IPS-15b (cell line): ENCODE measurements at regions not wholly inside any gene's neighbourhood (a gene's known extent, or its start where the extent isn't known, plus 50 kb on each side); places are given as distances from the start of the nearest gene placed in this dataset.

Experiments used
- H3K27me3 ChIP-seq: one replicate; pipeline ENCODE4 v1.6.1; 2013; ENCODE audit warnings: low read length; ENCODE audit not compliant: control insufficient read depth, insufficient read depth
- H3K36me3 ChIP-seq: one replicate; pipeline ENCODE4 v1.6.1; 2013; ENCODE audit warnings: low read length; ENCODE audit not compliant: control insufficient read depth, insufficient read depth
- H3K4me1 ChIP-seq: one replicate; pipeline ENCODE4 v1.6.1; 2013; ENCODE audit warnings: mild to moderate bottlenecking, low read length; ENCODE audit not compliant: control insufficient read depth, insufficient read depth
- H3K4me3 ChIP-seq: one replicate; pipeline ENCODE4 v1.5.1; 2013; ENCODE audit warnings: low read depth, low read length
- H3K9ac ChIP-seq: one replicate; pipeline ENCODE4 v1.6.1; 2013; ENCODE audit warnings: low read depth, mild to moderate bottlenecking, low read length
- H3K9me3 ChIP-seq: one replicate; pipeline ENCODE4 v1.6.1; 2013; ENCODE audit warnings: mild to moderate bottlenecking, low read length; ENCODE audit not compliant: control insufficient read depth, insufficient read depth

DNA sequence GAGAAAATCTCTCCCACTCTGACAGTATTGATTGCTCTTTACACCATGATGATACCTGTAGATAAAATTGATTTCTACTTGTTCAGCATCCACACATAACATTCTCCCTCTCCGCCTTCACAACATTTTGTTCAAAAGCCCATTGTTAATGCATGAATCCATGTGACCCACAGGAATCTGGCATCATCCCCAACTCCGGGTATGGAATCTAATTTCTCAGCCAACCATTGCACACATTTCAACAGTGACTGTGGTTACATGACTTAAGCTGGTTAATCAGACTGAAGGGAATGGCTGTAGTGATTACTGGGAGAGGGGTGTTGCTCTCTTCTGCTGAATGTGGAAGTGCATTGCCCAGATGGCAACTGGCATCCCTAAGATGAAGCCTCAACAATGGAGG is 161.4 kb upstream of the C16orf82 start:
- H3K36me3 ChIP-seq, result no peaks in the 10 kb centered on the region
- H3K9me3 ChIP-seq, result no peaks in the 10 kb centered on the region
- H3K27me3 ChIP-seq, result no peaks in the 10 kb centered on the region
- no peak overlapping the region for H3K4me3 ChIP-seq
- no peaks in the 10 kb centered on the region for H3K4me1 ChIP-seq
- H3K9ac ChIP-seq, result no peak overlapping the region

- H3K36me3 ChIP-seq, result no peaks in the 10 kb centered on the region
- H3K4me1 ChIP-seq, result no peaks in the 10 kb centered on the region
- H3K4me3 ChIP-seq, result no peak overlapping the region
- no peak overlapping the region for H3K9ac ChIP-seq
- no peaks in the 10 kb centered on the region for H3K9me3 ChIP-seq
- H3K27me3 ChIP-seq, result no peaks in the 10 kb centered on the region
These were observed 157.1 kb upstream of the C16orf82 start for GRCh38 chr16:26909623-26910022.

DNA sequence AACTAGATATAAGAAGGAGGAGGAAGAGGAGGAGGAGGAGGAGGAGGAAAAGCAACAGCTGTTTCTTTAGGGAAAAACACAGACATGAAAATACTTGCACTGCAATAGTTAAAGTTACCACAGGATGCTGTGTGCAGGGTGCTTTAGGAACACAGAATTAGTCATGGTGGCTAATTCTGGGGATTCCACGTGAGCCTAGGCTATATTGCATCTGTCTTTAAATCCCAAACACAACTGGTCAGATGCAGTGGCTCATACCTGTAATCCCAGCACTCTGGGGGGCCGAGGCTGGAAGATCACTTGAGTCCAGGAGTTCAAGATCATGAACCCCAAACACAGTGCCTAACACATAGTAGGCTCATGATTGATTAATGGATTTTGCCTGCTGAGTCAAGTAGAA is 155.3 kb upstream of the C16orf82 start:
- no peaks in the 10 kb centered on the region for H3K4me1 ChIP-seq
- H3K9ac ChIP-seq, result no peak overlapping the region
- no peaks in the 10 kb centered on the region for H3K27me3 ChIP-seq
- no peak overlapping the region for H3K4me3 ChIP-seq
- no peaks in the 10 kb centered on the region for H3K36me3 ChIP-seq
- H3K9me3 ChIP-seq, result no peaks in the 10 kb centered on the region

DNA sequence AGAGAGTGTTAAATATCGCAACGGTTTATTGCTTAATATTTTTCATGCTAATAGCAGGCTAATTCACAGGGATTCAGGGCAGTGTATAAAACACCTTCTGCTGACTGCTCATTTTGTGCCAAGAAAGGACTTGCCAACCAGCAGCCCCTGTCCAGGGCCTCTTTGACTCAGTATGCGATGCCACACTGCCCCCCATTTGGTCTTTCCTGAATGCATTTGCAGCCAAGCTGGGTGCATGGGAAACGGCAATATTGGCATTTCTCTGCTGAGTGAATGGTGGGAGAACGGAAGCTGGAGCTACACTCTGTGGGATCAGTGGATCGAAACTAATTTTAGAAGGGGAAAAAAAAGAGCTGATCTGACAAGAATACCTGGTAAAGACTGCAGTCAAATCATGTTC is 152.9 kb upstream of the C16orf82 start:
- H3K9ac ChIP-seq, result no peak overlapping the region
- no peaks in the 10 kb centered on the region for H3K27me3 ChIP-seq
- no peaks in the 10 kb centered on the region for H3K9me3 ChIP-seq
- H3K36me3 ChIP-seq, result no peaks in the 10 kb centered on the region
- H3K4me3 ChIP-seq, result no peak overlapping the region
- H3K4me1 ChIP-seq, result no peaks in the 10 kb centered on the region

DNA sequence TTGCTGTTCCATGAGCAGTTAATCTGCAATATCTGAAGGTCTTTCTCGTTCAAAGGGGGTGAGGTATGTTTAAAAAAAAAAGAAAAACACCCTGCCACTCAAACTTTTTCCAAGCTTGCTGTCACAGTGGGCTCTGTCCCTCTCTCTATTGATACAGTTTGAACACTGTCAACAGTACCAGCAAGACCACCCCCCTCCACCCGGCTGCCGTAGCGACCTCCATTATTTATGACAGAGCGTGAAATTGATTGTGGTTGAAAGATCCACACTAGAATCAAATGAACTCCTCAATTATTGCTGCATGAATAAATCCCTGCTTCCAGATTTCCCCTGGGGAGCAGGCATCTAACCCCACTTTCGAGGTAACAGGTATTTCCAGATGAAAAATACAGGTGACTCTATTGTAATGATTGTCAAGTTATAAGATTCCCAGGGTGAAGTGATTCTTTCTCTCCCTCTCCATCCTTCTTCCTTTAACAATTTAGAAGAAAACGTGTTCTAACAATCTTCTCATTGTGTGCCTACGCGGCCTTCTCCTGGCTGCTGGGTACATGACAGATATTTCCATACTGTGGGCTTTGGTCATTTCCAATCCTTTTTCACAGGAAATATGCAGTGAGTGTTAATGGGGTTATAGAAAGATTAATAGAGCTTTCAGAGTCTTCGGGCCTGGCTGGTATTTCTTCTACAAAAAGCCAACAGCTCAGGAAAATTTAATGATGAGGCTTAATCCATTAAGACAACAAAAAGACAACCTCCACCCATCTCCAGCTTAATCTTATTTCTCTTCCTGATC is 135.7 kb upstream of the C16orf82 start:
- Histone ChIP-seq H3K4me3 (no peak overlapping the region), H3K4me1 (no peaks in the 10 kb centered on the region), H3K9me3 (no peaks in the 10 kb centered on the region), H3K27me3 (no peaks in the 10 kb centered on the region), H3K9ac (no peak overlapping the region), H3K36me3 (no peaks in the 10 kb centered on the region)

GRCh38 chr16:26950636-26951035 is 116.1 kb upstream of the C16orf82 start:
- Histone ChIP-seq H3K9me3 (no peaks in the 10 kb centered on the region), H3K36me3 (no peaks in the 10 kb centered on the region), H3K4me1 (no peaks in the 10 kb centered on the region), H3K9ac (no peak overlapping the region), H3K4me3 (no peak overlapping the region), H3K27me3 (no peaks in the 10 kb centered on the region)

- Histone ChIP-seq H3K36me3 (no peaks in the 10 kb centered on the region), H3K27me3 (no peaks in the 10 kb centered on the region), H3K9me3 (no peaks in the 10 kb centered on the region), H3K4me3 (no peak overlapping the region), H3K4me1 (no peaks in the 10 kb centered on the region), H3K9ac (no peak overlapping the region)
These were observed 114.8 kb upstream of the C16orf82 start for GRCh38 chr16:26951950-26952349.

DNA sequence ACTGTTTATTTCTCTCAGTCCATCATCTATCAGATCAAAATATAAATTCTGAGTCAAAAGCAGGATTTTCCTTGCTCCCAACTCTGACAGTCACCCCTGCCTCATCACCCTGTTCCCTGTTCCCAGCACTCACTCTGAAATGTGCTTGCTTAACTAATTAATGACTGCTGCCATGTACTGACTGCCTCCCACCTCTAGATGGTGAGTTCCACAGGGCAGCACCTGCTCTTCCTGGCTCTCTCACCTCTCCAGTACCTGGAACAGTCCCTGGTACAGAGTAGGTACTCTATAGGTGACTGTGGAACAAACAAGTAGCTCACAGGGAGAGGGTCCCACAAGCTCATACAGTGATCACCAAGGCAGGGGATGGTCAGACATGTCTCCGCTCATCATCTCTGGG is 114.3 kb upstream of the C16orf82 start:
- no peaks in the 10 kb centered on the region for H3K36me3 ChIP-seq
- no peak overlapping the region for H3K9ac ChIP-seq
- no peak overlapping the region for H3K4me3 ChIP-seq
- no peaks in the 10 kb centered on the region for H3K9me3 ChIP-seq
- H3K4me1 ChIP-seq, result no peaks in the 10 kb centered on the region
- no peaks in the 10 kb centered on the region for H3K27me3 ChIP-seq

GRCh38 chr16:26957283-26957859 is 109.4 kb upstream of the C16orf82 start:
- no peaks in the 10 kb centered on the region for H3K4me1 ChIP-seq
- H3K9me3 ChIP-seq, result no peaks in the 10 kb centered on the region
- H3K27me3 ChIP-seq, result no peaks in the 10 kb centered on the region
- no peak overlapping the region for H3K4me3 ChIP-seq
- H3K36me3 ChIP-seq, result no peaks in the 10 kb centered on the region
- H3K9ac ChIP-seq, result no peak overlapping the region

- H3K27me3 ChIP-seq, result no peaks in the 10 kb centered on the region
- no peak overlapping the region for H3K9ac ChIP-seq
- H3K36me3 ChIP-seq, result no peaks in the 10 kb centered on the region
- H3K4me3 ChIP-seq, result no peak overlapping the region
- no peaks in the 10 kb centered on the region for H3K9me3 ChIP-seq
- H3K4me1 ChIP-seq, result no peaks in the 10 kb centered on the region
These were observed 107.2 kb upstream of the C16orf82 start for GRCh38 chr16:26959416-26960009.

DNA sequence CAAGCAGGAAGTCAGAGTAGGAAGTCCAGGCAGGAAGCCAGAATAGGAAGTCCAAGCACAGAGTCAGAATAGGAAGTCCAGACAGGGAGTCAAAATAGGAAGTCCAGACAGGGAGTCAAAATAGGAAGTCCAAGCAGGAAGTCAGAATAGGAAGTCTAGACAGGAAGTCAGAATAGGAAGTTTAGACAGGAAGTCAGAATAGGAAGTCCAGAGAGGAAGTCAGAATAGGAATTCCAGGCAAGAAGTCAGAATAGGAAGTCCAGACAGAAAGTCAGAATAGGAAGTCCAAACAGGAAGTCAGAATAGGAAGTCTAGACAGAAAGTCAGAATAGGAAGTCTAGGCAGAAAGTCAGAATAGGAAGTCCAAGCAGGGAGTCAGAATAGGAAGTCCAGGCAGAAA is 105.3 kb upstream of the C16orf82 start:
- no peaks in the 10 kb centered on the region for H3K27me3 ChIP-seq
- H3K4me3 ChIP-seq, result no peak overlapping the region
- H3K36me3 ChIP-seq, result no peaks in the 10 kb centered on the region
- no peaks in the 10 kb centered on the region for H3K9me3 ChIP-seq
- no peak overlapping the region for H3K9ac ChIP-seq
- no peaks in the 10 kb centered on the region for H3K4me1 ChIP-seq

GRCh38 chr16:26963109-26963508 is 103.6 kb upstream of the C16orf82 start:
- H3K36me3 ChIP-seq, result no peaks in the 10 kb centered on the region
- H3K9me3 ChIP-seq, result no peaks in the 10 kb centered on the region
- H3K4me3 ChIP-seq, result no peak overlapping the region
- H3K27me3 ChIP-seq, result no peaks in the 10 kb centered on the region
- no peak overlapping the region for H3K9ac ChIP-seq
- no peaks in the 10 kb centered on the region for H3K4me1 ChIP-seq
